OCI-LY7 (cell line): ENCODE measurements at regions not wholly inside any gene's neighbourhood (a gene's known extent, or its start where the extent isn't known, plus 50 kb on each side); places are given as distances from the start of the nearest gene placed in this dataset.

Source experiments
- BruUV-seq: library from RNA; stranded (reverse); fragments of 400-500 nt; replicated peaks from 2 replicates; lab custom pipeline; 2021; lab: Mats Ljungman, UMichigan
- CTCF ChIA-PET: fragments of 300-600 bp; sonication (Branson Sonifier 250); formaldehyde crosslinking; loops from one replicate; lab custom pipeline; 2022; ENCODE audit warnings: antibody characterized with exemption; ENCODE audit not compliant: unreplicated experiment; lab: Charles Lee
- POLR2A ChIA-PET: fragments of 300-600 bp; sonication (Branson Sonifier 250); formaldehyde crosslinking; loops from one replicate; lab custom pipeline; 2022; ENCODE audit warnings: antibody characterized with exemption; lab: Charles Lee
- DNase-seq: peaks from one replicate; pipeline ENCODE4 v3.0.0-alpha.2; 2015; ENCODE audit warnings: low spot score
- H2AFZ ChIP-seq: fragments of 200-600 bp; sonication (generic), shearing (Covaris generic); 2 replicates; pipeline ENCODE4 v1.6.1; 2014; ENCODE audit warnings: mild to moderate bottlenecking, antibody characterized with exemption, low read length, moderate library complexity
- H3K27ac ChIP-seq: fragments of 200-600 bp; sonication (generic); 2 replicates; pipeline ENCODE4 v1.5.1; 2014; ENCODE audit warnings: mixed run types, low read depth, mild to moderate bottlenecking, moderate library complexity, low read length, inconsistent platforms; ENCODE audit not compliant: poor library complexity, severe bottlenecking
- H3K36me3 ChIP-seq: fragments of 200-600 bp; sonication (generic); 2 replicates; pipeline ENCODE4 v1.6.1; 2014; ENCODE audit warnings: mild to moderate bottlenecking, antibody characterized with exemption, low read length, moderate library complexity, mixed read lengths; ENCODE audit not compliant: insufficient read depth
- H3K4me1 ChIP-seq: fragments of 200-600 bp; sonication (generic); 2 replicates; pipeline ENCODE4 v1.5.1; 2014; ENCODE audit warnings: mild to moderate bottlenecking, low read length; ENCODE audit not compliant: insufficient read depth, poor library complexity, severe bottlenecking
- H3K4me2 ChIP-seq: fragments of 200-600 bp; sonication (generic); 2 replicates; pipeline ENCODE4 v1.6.1; 2014; ENCODE audit warnings: mild to moderate bottlenecking, low read length
- H3K4me3 ChIP-seq: fragments of 200-600 bp; sonication (generic); 2 replicates; pipeline ENCODE4 v1.5.1; 2014; ENCODE audit warnings: mild to moderate bottlenecking, low read depth, low read length; ENCODE audit not compliant: poor library complexity, severe bottlenecking
- H3K79me2 ChIP-seq: fragments of 200-600 bp; sonication (generic); 2 replicates; pipeline ENCODE4 v1.6.1; 2016; ENCODE audit warnings: low read depth, mild to moderate bottlenecking, low read length, moderate library complexity, mixed read lengths; ENCODE audit not compliant: insufficient read depth
- H3K9me2 ChIP-seq: fragments of 200-600 bp; sonication (generic); 2 replicates; pipeline ENCODE4 v1.6.1; 2016; ENCODE audit warnings: mild to moderate bottlenecking, low read length, mixed read lengths; ENCODE audit not compliant: insufficient read depth
- H3K9me3 ChIP-seq: fragments of 200-600 bp; sonication (generic); 2 replicates; pipeline ENCODE4 v1.6.1; 2014; ENCODE audit warnings: mild to moderate bottlenecking, mixed run types, low read length, mixed read lengths
- H4K20me1 ChIP-seq: fragments of 200-600 bp; sonication (generic); 2 replicates; pipeline ENCODE4 v1.6.1; 2014; ENCODE audit warnings: mild to moderate bottlenecking, antibody characterized with exemption, low read length, moderate library complexity, mixed read lengths; ENCODE audit not compliant: insufficient read depth
- CTCF ChIP-seq: fragments of 200-600 bp; sonication (generic); conservative IDR thresholded peaks from 2 replicates; pipeline ENCODE4 v1.5.1; 2014; ENCODE audit warnings: mild to moderate bottlenecking, antibody characterized with exemption, low read length, moderate library complexity, mixed read lengths
- EZH2phosphoT487 ChIP-seq: fragments of 200-600 bp; sonication (generic); IDR thresholded peaks from 2 replicates; pipeline ENCODE4 v1.6.1; 2018; ENCODE audit warnings: low read depth, borderline replicate concordance, mild to moderate bottlenecking, mixed run types, antibody characterized with exemption, low read length, moderate library complexity, mixed read lengths
- intact Hi-C: fragments of 100-400 bp; cut with micrococcal nuclease; formaldehyde crosslinking; loops from one replicate; pipeline ENCODE4 v1.10.0; 2022; ENCODE audit not compliant: unreplicated experiment

- ChIA-PET CTCF (no interaction called here), POLR2A (interaction anchor here (0.6 kb wide), 1 partner anchor 1424 kb away, joined by 3 read pairs; no protein-coding TSS in a partner anchor)
- intact Hi-C loops, result no loop called here
- TF ChIP-seq EZH2phosphoT487 (no peak), CTCF (no peak)
- Histone ChIP-seq H2AFZ (no peak overlapping the region), H3K27ac (no peak overlapping the region), H3K4me3 (no peak overlapping the region), H3K79me2 (no peaks in the 10 kb centered on the region), H3K9me3 (no peaks in the 10 kb centered on the region), H3K36me3 (no peaks in the 10 kb centered on the region), H4K20me1 (no peaks in the 10 kb centered on the region), H3K4me1 (no peaks in the 10 kb centered on the region), H3K9me2 (no peaks in the 10 kb centered on the region), H3K4me2 (no peak overlapping the region)
- no TSS peak for BruUV-seq
- no peak for DNase-seq
These were observed 99.3 kb downstream of the GLUL start for GRCh38 chr1:182292193-182292741.

- no peaks in the 10 kb centered on the region for H3K79me2 ChIP-seq
- DNase-seq, result no peak
- H3K9me3 ChIP-seq, result no peaks in the 10 kb centered on the region
- no peak overlapping the region for H3K4me2 ChIP-seq
- POLR2A ChIA-PET, result no interaction called here
- H3K36me3 ChIP-seq, result no peaks in the 10 kb centered on the region
- no TSS peak for BruUV-seq
- CTCF ChIA-PET, result no interaction called here
- TF ChIP-seq CTCF (no peak), EZH2phosphoT487 (no peak)
- H3K4me3 ChIP-seq, result no peak overlapping the region
- no peaks in the 10 kb centered on the region for H3K4me1 ChIP-seq
- H2AFZ ChIP-seq, result no peak overlapping the region
- H3K9me2 ChIP-seq, result no peaks in the 10 kb centered on the region
- H3K27ac ChIP-seq, result no peak overlapping the region
- intact Hi-C loops, result no loop called here
- no peaks in the 10 kb centered on the region for H4K20me1 ChIP-seq
These were observed 99.9 kb downstream of the GLUL start for GRCh38 chr1:182291584-182292192.
